HG02571 (cell line): ENCODE measurements at regions not wholly inside any gene's neighbourhood (a gene's known extent, or its start where the extent isn't known, plus 50 kb on each side); places are given as distances from the start of the nearest gene placed in this dataset.

ENCODE experiments used
- ATAC-seq: cut with Tn5 transposase; IDR thresholded peaks from one replicate; pipeline ENCODE4 v1.9.1; 2021; ENCODE audit warnings: mild to moderate bottlenecking, moderate library complexity; ENCODE audit not compliant: unreplicated experiment

DNA sequence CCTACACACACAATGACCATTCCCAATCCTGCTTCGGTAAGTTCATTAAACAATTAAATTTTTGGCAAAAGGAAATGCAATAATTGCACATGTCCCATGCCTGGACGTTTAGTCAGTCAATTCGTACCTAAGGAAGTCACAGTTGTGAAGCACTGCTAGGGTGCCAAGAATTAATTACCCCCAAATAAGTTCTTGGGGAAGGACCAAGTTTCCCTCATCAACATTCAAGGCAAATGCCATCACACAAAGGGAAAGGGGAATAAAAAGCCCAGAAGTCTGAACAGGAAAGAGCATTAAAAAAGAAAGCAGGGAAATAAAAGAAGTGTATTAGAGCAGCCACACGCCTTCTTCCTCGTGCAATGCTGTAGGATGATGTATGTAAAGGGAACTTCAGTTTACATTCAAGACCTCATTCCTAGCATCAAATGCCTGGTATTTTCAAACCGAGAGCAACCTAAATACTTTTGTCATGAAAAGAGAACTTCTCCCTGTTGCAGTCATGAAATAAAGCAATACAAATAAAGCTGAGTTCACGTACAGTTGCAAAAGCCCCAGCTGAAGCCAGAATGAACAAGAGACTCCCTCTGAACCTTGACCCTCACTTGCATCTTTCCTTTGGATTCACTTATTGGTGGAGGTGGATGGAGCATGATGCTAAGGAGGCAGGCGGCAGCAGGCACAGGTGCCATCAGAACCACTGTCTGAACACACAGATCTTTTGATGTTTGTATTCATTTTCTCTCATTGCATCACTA, 124.0 kb upstream of the PPARGC1A start:
- ATAC-seq = no peak

DNA sequence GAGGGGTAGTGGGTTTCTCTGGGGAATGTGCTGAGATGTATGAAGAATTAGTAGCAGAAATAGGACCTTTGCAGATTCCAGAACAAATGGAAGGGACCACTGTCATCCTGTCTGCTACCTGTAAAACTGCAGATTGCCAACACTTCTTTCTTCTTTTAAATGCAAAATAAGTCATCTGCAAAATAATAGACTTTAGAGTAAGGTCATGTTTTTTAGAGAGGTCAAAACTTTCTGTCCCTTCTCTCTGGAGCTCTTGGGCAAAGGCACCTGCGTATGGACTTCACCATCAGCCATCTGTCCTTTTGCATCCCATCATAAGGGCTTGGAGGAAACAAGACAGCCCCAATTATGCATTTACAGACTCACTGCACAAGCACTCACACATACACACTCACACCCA, 121.1 kb upstream of the PPARGC1A start:
- no peak for ATAC-seq

DNA sequence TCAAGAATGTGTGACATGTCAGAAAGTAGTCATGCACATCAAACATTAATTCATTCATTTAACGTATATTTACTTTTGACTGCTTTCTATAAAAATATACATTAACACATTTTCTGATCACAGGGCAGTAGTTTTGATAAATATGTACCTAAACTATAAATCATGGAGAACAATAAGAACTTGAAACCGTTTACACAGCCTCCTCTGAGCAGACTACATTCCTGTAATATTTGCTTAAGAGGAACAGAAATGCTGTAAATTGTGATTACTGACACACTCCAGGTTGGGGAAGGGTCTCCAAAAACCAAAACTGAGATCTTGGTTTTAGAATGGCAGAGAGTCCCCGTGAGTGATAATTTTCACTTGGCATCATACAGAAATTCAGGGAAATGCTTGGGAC, 120.7 kb upstream of the PPARGC1A start:
- no peak for ATAC-seq

DNA sequence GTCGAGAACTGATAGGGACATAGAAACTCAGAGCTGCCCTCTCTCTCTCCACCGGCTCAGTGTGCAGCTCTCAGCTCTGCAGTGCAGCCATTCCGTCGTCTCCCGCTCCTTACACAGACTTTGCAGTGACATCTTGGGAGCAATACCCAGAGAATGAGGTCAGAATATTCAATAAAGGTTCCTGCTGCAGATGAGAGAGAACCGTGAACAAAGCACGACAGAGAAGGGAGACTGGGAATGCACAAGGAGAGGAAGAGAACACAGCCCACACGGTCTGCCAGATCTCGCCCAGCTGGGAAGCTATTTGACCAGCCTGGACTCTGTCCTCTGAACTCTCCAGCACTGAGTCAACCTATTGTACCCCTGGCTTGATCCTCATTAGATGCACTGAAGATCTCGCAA, 118.0 kb upstream of the PPARGC1A start:
- ATAC-seq = no peak

DNA sequence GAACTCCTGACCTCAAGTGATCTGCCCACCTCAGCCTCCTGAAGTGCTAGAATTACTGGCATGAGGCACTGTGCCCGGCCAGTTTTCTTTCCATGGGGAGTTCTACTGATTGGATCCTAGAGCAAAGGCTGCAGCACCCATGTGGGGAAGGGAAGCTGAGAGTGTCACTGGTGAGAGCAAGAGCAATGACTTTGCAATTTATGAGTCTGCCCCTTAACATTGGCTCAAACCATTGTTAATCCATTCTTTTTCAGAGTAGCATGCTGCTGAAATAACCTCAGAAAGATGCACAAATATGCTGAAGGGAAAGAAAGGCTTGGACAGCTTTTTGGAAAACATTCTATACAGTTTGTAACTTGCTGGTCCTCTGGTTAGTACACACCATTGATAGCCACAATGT, 116.4 kb upstream of the PPARGC1A start:
- ATAC-seq = no peak

DNA sequence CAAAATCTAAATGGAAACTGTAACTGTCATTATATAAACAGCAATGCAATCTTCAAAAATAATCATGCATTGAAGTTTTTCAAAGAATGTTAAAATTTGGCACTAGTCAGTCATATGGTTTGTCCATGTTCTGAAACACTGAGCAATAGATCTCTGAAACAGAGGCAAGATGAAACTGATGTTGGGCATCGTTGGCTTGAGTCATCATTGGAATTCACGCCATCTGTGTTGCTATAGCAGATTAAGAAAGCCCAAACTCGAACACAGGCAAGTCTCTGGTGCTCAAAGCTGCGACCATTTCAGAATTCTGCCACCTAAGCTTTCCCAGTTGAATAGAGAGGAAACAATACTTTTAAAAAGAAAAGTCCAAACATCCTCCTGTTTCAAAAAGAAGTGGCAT, 114.1 kb upstream of the PPARGC1A start:
- ATAC-seq = no peak

DNA sequence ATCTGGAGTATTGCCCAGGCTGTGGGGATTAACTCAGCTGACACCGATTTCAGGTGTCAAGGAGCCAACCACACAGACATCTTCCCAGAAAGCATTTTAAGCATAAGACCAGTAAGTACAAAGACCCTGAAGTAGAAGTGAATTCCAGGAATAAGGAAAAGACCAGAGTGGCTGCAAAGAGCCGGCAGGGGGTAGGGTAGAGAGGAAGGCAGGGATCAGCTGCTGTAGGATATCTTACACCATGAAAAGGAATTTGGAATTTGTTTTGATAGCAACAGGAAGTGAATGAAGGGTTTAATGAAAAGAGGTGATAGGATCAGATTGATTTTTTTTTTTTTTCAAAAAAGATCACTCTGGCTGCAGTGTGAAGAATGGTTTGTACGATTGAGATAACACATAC, 113.6 kb upstream of the PPARGC1A start:
- no peak for ATAC-seq

DNA sequence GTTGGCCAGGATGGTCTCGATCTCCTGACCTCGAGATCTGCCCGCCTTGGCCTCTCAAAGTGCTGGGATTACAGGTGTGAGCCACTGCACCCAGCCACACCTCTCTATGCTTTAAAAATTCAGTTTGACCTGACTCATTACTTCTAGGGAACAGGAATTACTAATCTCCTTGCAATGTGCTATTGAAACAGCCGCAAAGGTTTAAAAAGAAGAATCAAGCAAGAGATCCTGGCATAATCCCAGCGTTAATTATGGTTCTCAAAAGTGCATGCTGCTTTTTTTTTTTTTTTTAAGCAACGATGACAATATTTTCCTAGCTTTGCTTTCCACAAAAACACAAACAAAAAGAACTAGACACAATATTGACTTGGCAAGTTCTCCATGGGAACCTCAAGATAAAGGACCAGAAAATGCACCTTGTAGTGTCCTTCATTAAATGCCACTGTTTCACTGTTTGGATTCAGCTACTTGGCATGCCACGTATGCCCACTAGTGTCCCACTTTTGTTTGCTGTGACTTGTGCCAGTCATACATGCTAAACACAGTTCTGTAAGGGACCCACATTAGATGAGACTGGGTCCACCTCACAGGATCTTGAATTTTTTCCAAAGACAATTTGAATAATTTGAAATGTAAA, 112.6 kb upstream of the PPARGC1A start:
- no peak for ATAC-seq

DNA sequence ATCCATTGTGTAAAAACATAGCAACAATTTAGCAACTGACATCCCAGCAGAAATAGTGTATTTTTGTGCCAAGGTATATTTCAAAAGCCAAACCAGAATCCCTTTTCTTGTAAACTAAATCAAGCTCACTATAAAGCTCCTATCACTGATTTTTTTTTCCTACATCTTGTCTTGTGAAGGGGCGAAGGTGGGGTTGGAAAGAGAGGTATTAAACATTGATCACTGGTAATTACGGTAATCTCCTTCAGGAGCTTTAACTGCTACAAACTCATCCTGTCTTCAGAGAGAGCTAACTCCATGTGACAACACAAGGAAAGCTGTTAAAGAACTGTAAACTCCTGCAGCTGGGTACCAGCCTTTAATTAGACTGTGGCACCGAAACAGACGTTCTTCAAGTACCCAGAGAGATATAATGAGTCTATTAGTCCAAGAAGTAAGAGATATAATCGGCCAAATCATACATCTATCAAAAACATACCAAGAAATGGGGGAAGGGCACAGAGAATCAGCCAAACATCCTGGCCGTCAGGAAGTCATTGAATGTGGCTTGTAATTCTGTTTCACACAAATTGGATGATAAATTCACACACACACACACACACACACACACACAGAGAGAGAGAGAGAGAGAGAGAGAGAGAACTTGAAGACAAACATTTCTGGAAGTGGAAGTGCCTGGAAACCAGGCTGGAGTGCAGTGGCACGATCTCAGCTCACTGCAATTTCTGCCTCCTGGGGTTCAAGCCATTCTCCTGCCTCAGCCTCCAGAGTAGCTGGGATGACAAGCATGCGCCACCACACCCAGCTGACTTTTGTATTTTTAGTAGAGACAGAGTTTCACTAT, 111.9 kb upstream of the PPARGC1A start:
- ATAC-seq = no peak

DNA sequence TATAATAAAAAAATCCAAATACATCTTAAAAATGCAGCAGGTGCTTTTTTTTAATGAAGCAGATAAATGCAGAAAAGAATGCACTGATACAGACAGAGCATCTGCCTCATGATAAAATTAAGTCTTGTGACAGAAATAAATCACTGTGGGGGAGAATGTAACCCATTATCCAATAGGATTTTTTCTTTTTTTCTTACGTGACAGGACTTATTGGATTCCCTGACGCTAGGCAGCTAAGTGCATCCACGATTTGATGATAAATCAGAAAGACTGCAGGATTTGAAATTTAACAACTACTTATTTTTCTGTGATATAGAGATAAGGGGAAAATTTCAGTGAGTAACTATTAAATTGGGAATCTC, 110.6 kb upstream of the PPARGC1A start:
- ATAC-seq = no peak

DNA sequence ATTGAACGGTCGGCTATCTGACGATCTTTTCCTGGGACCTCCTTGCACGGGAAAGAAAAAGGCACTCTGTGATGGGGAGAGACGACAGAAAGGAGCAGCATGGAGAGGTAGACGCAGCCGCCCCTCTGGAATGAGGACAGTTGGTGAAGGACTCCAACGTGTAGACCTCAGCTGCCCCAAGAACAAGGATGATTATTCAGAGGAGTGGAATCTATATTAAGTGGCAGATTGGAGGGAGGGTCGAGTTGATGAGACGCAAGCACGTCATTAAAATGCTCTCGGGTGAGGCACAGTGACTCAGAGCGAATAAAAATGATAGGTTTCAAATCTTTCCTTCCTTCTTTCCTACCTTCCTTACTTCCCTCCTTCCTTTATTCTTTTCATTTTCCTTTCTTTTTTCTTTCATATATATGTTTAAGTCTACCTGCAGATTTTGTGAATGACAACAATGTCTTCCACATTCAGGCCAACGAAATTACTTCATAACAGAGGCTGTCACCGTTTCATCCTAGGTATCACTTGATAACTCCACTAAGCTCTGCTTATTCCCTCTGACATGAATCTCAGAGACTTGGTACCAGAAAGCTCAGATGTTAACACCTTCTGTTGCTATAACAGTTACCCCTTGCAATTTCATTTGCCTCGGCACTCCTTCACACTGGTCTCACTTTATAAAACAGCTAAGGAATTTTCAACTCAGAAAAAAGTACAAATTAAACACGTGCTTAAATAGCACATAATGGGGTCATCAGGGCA, 110.0 kb upstream of the PPARGC1A start:
- no peak for ATAC-seq

DNA sequence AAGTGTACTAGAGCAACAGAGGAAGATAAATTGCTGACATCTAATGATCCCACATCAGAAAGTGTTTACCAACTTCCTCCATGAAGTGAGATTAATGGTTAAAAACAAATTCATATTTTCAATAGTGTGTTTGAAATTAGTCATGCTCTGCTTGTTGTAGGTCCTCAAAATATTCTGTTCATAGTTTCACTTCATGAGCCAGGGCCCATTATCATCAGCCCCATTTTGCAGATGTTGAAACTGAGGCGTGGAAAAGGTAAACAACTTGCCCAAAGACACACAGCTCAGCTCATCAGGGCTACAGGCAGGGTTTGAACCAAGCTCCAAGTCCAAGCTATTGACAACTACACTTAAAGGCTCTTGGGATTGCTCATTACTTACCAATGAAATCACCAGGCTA, 103.5 kb upstream of the PPARGC1A start:
- peak; percentile 60 for ATAC-seq

DNA sequence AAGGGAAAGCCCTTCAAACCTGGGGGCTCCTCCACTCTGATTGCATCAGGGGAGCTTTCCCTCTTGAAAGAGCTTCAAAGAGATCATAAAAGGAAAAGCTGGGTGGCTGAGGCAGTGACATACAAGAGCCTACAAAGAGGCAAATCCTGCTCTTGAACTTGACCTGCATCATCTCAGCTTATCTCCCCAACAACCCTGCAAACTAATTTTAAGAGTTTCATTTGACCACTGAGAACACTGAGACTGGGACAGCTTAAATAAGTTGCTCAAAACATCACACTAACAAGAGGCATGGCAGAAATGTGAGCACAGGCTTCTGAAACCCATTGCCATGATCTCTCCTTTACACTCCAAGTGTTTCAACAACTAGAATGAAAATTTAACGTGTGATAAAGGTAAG, 101.6 kb upstream of the PPARGC1A start:
- ATAC-seq = no peak

DNA sequence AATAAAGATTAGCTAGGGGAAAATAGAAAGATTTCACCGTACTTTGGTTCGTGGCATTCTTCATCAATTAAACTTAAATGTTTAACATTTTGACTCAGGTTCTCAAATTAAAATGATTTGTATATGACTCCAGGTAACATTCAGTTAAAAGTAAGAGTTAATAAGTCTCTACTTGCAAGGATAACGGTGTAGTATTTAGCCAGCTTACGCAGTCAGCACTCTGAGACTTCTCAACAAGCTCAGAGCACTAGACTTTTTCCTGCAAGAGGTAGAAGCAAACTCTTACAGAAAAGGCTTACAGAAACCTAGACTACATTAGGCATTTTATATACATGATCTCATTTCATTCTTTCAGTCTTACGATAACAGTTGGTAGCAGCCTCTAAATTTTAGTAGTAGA, 96.4 kb upstream of the PPARGC1A start:
- ATAC-seq = no peak

DNA sequence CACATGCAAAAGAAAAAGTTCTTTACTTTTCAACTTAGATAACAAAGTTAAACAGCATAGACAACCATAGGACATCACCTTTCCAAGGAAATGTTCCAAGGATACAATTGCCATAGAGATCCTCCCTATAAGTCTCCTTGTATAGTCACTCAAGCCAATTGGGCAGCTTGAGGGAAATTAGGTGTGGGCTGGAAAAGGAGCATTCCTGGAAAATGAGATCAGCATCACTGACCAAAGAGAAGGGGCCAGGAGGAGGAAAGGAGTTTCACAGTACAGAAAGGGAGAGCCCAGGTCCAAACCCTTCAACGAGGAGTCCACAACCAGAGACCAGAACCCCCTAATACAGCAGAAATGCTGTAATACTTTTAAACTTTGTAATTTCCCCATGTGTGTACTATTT, 91.5 kb upstream of the PPARGC1A start:
- no peak for ATAC-seq

DNA sequence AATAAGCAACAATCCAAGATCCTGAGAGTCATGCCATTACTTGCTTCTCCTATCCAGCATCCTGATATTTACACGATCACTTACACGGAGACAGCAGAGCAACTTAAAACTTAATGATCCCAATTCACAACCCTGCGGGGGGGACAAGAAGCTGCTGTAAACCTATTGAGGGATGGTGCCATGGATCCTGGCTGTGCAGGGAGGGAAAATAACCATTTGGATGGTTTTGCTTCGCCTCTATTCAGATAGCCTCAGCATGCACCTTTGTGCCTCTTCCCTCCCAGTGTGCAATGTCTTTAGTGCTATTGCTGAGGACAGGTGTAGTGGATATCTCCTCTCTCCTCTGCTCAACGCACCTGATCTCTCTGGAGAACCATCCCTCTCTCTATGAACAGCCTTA, 89.7 kb upstream of the PPARGC1A start:
- ATAC-seq = no peak

DNA sequence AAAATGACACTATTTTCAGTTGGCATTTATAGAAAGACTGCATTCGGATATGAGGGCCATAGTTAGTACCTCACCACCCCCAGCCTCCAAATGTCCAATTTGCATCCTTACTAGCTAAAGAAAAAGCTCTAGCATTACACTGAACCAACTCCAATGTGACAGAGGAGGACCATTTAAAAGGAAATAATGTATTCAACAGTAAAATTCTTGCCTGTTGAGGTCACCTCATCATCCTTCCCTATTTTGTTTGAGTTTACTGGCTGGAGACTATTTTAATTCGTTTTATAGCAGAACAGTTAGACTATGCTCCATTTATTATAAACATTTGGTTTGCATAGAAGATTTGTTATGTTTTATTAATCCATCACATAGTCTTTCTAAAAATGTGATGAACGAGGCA, 88.2 kb upstream of the PPARGC1A start:
- ATAC-seq = no peak

DNA sequence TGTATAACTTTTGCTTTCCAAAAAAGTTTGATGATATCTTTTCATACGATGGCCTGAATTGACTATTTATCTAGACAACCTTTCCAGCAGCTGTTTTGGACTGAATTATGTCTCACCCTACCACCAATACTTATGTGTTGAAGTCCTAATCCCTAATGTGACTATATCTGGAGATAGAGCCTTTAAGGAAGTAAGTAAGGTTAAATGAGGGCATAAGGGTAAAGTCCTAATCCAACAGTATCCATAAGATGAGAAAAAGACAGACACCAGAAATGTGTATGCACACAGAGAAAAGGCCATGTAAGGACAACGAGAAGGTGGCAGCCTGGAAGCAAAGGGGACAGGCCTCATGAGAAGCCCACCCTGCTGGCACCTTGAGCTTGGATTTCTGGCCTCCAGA, 86.6 kb upstream of the PPARGC1A start:
- no peak for ATAC-seq

DNA sequence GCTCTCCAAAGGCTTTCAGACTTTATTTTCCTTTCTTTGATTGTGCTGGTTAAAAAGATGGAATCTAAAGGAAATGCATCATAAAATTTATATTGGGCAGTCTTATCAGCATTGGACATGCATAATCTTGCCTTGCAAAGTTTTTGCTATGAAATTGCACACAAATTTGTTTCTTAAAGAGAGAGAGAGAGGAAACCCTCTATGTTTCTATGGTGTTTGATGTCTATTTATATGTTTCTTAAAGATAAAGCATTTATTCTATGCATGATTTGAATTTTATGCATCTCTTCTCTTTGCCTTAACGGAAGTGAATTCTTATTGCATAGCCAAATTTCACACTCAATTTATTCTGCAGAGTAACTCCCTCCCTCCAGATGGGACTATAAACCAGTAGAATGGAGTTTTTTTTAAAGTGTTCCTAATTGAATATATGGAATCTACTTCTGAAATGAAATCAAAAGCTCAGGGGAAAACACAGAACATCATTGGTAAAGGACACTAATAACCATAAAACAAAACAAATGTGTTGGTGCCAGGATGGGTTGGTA, 83.5 kb upstream of the PPARGC1A start:
- ATAC-seq = no peak

DNA sequence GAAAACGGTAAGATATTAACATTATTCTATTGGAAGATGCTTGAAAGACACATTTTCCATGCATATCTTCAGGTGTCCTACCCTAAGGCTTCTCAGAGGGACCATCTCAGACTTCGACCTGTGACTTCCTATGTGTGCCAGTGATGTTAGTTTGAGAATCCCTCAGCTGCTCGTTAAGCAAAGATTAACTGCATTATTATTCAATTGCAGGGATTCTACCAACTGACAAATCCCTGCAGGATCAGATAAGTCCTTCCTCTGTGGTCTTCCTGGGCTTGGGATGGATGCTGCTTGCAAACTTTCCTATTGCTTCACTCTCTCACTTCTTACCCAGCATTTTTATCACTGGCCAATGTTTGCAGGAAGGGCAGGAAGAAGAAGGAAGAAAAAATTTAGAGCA, 83.0 kb upstream of the PPARGC1A start:
- ATAC-seq = no peak

DNA sequence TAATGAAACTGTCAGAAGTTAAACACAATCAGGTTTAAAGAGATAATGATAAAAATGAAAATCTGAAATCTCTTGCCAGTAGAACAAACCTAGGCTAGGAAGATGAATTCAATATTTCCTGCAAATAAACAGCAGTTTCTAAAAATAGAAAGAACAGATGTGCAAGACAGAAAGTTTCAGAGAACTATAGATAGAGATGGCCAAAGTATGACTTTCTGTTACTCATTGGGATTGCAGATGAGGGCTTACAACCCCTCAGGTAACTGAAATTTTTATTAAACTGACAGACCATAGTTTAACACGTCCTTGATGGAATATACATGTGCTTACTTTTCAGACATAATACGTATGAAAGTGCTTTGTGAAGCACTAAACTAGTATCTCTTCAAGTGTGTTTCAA, 82.3 kb upstream of the PPARGC1A start:
- no peak for ATAC-seq
